SK-N-SH (cell line): ENCODE measurements at regions not wholly inside any gene's neighbourhood (a gene's known extent, or its start where the extent isn't known, plus 50 kb on each side); places are given as distances from the start of the nearest gene placed in this dataset.

Experiments used
- CHD2 ChIP-seq: fragments of 150-350 bp; IDR thresholded peaks from 2 replicates; pipeline ENCODE4 v1.6.1; 2018; ENCODE audit warnings: low read length; ENCODE audit not compliant: partially characterized antibody
- EZH2phosphoT487 ChIP-seq: fragments of 200-600 bp; sonication (generic); IDR thresholded peaks from 2 replicates; pipeline ENCODE4 v1.6.1; 2017; ENCODE audit warnings: low read depth, mixed run types, mild to moderate bottlenecking, antibody characterized with exemption, moderate library complexity, borderline replicate concordance
- FOXM1 ChIP-seq: IDR thresholded peaks from 2 replicates; pipeline ENCODE4 v1.4.0; 2012; ENCODE audit warnings: low read depth, mild to moderate bottlenecking
- GABPA ChIP-seq: IDR thresholded peaks from 2 replicates; pipeline ENCODE4 v1.4.0; 2012; ENCODE audit warnings: low read depth, mild to moderate bottlenecking
- MEF2A ChIP-seq: IDR thresholded peaks from 2 replicates; pipeline ENCODE4 v1.4.0; 2012; ENCODE audit warnings: low read depth, borderline replicate concordance
- NFIC ChIP-seq: IDR thresholded peaks from 2 replicates; pipeline ENCODE4 v1.4.0; 2012; ENCODE audit warnings: borderline replicate concordance
- NRF1 ChIP-seq: IDR thresholded peaks from 2 replicates; pipeline ENCODE4 v1.6.1; 2012; ENCODE audit warnings: low read depth, mild to moderate bottlenecking, low read length
- SMC3 ChIP-seq: IDR thresholded peaks from 2 replicates; pipeline ENCODE4 v1.6.1; 2012; ENCODE audit warnings: low read depth, low read length, improper control_type of control experiment
- TAF1 ChIP-seq: IDR thresholded peaks from 2 replicates; pipeline ENCODE4 v1.6.1; 2012; ENCODE audit warnings: low read depth, mild to moderate bottlenecking, low read length, moderate library complexity, borderline replicate concordance
- YY1 ChIP-seq: IDR thresholded peaks from 2 replicates; pipeline ENCODE4 v1.4.0; 2012; ENCODE audit warnings: low read depth, mild to moderate bottlenecking
- TF ChIP-seq, protein P1 (sequence below): fragments of 200-600 bp; sonication (generic); IDR thresholded peaks from 2 replicates; pipeline ENCODE4 v1.6.1; 2017; ENCODE audit warnings: antibody characterized with exemption, mild to moderate bottlenecking, moderate library complexity
- TF ChIP-seq, protein P2 (sequence below): IDR thresholded peaks from 2 replicates; pipeline ENCODE4 v1.6.1; 2012; ENCODE audit warnings: mild to moderate bottlenecking, low read depth, low read length, moderate library complexity
- TF ChIP-seq, protein P3 (sequence below): IDR thresholded peaks from 2 replicates; pipeline ENCODE4 v1.4.0; 2012; ENCODE audit warnings: low read depth

DNA sequence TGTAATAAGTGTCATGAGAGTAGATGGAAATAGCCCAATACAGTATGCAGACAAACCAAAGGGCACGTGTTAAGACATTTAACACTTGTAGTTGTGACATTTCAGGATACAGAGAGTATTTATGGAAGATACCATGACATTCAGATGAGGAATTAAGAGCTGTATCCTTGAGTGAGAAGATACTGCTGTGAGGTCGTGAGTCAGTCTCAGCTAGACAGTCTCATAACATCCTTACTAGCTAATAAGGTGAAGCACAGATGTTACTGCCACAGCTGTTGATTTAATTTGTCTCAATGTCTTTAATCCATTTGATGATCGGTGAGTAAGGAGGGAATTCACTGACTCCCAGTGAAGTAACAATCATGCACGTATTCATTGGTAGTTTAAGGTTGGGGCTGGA is 288.0 kb upstream of the AKR1E2 start:
- TF ChIP-seq, protein P1, sequence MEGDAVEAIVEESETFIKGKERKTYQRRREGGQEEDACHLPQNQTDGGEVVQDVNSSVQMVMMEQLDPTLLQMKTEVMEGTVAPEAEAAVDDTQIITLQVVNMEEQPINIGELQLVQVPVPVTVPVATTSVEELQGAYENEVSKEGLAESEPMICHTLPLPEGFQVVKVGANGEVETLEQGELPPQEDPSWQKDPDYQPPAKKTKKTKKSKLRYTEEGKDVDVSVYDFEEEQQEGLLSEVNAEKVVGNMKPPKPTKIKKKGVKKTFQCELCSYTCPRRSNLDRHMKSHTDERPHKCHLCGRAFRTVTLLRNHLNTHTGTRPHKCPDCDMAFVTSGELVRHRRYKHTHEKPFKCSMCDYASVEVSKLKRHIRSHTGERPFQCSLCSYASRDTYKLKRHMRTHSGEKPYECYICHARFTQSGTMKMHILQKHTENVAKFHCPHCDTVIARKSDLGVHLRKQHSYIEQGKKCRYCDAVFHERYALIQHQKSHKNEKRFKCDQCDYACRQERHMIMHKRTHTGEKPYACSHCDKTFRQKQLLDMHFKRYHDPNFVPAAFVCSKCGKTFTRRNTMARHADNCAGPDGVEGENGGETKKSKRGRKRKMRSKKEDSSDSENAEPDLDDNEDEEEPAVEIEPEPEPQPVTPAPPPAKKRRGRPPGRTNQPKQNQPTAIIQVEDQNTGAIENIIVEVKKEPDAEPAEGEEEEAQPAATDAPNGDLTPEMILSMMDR: no peak
- TF ChIP-seq SMC3 (no peak), MEF2A (no peak), NRF1 (no peak), TAF1 (no peak), NFIC (no peak), CHD2 (no peak), GABPA (no peak), YY1 (no peak), EZH2phosphoT487 (no peak), FOXM1 (no peak)
- TF ChIP-seq, protein P2, sequence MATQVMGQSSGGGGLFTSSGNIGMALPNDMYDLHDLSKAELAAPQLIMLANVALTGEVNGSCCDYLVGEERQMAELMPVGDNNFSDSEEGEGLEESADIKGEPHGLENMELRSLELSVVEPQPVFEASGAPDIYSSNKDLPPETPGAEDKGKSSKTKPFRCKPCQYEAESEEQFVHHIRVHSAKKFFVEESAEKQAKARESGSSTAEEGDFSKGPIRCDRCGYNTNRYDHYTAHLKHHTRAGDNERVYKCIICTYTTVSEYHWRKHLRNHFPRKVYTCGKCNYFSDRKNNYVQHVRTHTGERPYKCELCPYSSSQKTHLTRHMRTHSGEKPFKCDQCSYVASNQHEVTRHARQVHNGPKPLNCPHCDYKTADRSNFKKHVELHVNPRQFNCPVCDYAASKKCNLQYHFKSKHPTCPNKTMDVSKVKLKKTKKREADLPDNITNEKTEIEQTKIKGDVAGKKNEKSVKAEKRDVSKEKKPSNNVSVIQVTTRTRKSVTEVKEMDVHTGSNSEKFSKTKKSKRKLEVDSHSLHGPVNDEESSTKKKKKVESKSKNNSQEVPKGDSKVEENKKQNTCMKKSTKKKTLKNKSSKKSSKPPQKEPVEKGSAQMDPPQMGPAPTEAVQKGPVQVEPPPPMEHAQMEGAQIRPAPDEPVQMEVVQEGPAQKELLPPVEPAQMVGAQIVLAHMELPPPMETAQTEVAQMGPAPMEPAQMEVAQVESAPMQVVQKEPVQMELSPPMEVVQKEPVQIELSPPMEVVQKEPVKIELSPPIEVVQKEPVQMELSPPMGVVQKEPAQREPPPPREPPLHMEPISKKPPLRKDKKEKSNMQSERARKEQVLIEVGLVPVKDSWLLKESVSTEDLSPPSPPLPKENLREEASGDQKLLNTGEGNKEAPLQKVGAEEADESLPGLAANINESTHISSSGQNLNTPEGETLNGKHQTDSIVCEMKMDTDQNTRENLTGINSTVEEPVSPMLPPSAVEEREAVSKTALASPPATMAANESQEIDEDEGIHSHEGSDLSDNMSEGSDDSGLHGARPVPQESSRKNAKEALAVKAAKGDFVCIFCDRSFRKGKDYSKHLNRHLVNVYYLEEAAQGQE: no peak
- TF ChIP-seq, protein P3, sequence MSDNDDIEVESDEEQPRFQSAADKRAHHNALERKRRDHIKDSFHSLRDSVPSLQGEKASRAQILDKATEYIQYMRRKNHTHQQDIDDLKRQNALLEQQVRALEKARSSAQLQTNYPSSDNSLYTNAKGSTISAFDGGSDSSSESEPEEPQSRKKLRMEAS: no peak
